GM19452 (cell line): ENCODE measurements at regions not wholly inside any gene's neighbourhood (a gene's known extent, or its start where the extent isn't known, plus 50 kb on each side); places are given as distances from the start of the nearest gene placed in this dataset.

Experiments
- ATAC-seq: cut with Tn5 transposase; IDR thresholded peaks from one replicate; pipeline ENCODE4 v1.9.1; 2021; ENCODE audit not compliant: unreplicated experiment

DNA sequence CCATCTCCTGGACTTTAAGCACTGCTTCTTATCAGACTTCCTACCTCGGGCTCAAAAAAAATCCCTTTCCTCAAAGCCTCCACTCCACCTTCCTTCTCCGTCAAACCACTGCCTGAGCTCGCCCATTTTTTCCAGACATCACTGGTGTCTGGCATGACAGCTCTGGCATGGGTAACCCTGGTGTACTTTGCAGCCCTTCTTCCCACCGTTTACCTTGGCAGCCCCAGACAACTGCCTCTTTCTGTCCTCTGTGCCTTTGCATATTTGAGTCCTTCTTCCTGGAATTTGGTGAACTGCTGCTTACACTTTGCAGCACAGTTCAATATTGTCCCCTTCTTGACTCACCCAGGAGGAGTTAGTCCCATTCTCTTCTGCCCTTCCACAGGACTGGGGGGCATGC, 144.6 kb upstream of the TBX20 start:
- ATAC-seq = no peak

DNA sequence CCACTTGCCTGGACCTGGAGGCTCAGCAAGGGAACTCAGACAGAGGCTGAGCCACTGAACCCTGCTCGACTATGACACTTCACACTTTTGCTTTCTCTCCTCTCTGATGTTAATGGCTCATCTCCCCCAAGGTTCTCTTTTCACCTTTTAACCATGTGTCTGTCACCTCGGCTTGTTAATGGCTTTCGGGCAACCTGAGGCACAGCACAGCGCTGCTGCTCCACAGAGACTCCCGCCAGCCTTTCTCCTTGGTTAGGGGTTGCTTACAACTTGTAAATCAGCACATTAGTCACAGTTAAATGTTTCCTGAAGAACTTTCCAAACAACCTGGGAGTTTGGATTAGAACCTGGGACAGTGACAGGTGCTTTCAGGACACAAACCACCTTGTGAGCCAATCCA, 136.2 kb upstream of the TBX20 start:
- no peak for ATAC-seq

DNA sequence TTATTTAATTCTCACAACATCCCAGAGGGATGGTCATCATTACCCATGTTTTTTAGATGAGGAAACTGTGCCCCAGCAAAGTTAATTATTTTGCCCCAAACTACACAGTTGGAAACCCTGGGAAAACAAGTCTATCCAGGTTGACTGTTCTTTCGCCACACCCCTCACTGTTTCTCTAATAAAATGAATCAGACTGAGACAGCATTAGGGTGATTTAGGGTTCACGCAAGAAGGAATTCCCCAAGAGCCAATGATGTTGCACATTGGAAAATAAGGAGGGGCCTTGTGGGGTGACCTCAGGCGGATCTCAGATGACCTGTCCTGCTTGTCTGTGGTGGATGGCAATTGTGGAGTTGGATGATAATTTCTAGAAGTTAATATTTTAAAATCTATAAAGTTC, 135.7 kb upstream of the TBX20 start:
- no peak for ATAC-seq

GRCh38 chr7:35386816-35387706, 133.2 kb upstream of the TBX20 start:
- no peak for ATAC-seq

GRCh38 chr7:35386082-35386815, 132.3 kb upstream of the TBX20 start:
- ATAC-seq = no peak

GRCh38 chr7:35384761-35385700, 131.1 kb upstream of the TBX20 start:
- ATAC-seq = no peak

DNA sequence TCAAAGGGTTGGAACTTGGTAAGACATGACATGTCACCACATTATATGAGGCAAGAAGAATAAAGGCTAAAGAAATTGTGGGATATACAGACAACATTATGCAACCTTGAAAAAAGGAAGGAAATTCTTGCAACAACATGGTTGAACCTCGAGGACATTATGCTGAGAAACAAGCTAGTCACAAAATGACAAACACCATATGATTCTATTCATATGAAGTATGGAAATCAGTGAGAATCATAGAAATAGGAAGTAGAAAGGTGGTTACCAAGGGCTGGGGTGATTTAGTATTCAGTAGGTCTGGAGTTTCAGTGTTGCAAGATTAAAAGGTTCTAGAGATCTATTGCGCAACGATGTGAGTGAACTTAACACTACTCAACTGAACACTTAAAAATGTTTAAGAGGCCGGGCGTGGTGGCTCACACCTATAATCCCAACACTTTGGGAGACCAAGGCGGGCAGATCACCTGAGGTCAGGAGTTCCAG, 126.9 kb upstream of the TBX20 start:
- no peak for ATAC-seq

- ATAC-seq = no peak
Observed at GRCh38 chr7:35379481-35379880, 125.6 kb upstream of the TBX20 start.

- ATAC-seq = no peak
Observed at GRCh38 chr7:35375516-35375915, 121.6 kb upstream of the TBX20 start.

DNA sequence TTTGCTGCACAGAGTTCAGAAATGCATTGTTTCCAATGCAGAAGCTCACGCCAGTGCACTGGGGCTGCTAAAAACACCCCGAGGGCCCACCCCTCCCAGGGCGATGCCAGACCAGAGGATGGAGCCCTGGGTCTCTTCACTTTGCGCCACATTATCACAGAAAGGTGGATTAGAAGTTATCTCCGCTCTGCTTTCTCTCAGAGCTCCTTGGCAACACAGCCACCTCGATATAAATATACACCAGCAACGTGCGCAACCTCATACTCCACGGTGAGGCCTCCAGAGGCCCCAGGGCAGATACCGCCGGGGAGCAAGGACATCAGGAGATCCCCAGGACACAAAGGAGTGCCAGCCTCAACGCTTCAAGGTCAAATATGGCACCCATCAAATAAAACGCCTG, 121.0 kb upstream of the TBX20 start:
- no peak for ATAC-seq

- ATAC-seq = no peak
Observed at GRCh38 chr7:35371221-35371620, 117.3 kb upstream of the TBX20 start.

DNA sequence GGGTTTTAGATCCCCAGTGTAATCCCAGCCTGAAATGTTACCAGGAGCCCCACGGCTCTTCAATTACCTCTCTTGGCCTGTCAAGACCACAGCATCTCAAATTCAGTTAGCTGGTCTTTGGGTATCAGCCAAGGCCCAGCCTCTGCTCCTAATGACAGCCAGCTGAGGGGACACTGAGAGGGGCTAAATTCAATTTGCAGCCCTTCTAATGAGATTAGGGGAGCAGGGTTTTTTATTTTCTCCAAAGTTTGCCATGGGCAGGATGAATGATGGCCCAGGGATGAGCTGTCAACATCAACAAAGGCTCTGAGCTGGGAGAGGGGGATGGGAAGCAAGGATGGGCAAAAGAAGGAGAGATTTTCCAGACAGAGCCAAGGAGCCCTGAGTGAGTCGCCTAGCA, 116.8 kb upstream of the TBX20 start:
- ATAC-seq = no peak

DNA sequence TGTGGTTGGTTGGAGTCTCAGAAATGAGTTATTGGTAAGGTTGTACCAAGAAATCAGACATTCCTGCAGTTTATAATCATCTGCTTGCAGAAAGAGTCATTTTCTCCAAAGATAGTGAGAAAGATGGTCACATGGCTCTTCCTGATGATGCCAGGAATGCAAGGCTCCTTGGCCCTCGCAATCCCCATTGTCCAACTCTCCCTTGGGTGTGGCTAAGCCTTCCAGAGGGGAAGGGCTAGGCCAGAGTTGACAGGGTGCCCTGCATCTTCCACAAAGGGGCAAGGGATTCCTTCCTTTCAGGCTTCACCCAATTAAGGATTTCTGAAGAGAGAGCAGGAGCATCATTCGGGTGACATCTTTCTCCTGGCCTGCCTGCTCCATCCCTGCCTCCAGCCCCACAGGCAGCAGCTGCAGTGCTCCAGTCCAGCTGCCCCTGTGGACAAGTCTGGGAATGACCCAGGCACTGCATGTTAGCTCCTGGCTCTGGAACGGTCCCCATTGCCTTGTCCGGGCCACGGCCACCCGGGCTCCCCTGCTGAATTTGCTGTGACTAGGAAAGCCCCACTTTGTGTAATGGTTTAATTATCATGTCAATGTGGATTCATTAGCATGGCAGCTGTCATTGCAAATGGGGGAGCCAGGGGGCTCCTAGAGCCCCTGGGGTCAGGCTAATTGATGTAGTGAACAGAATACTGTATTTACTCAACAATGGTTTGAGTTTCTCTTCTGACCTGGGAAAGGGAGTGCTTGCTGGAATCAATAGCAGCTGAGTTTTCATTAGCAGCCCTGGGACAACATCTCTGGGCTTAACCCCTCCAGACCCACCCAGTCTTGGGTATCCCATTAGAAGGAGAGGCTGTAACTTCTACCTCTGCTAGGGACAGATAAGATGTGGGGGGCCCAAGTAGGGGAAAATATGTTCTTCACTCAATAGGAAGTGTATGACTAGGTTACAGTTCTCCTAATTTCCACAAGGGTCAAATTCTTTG, 112.6 kb upstream of the TBX20 start:
- ATAC-seq = no peak

DNA sequence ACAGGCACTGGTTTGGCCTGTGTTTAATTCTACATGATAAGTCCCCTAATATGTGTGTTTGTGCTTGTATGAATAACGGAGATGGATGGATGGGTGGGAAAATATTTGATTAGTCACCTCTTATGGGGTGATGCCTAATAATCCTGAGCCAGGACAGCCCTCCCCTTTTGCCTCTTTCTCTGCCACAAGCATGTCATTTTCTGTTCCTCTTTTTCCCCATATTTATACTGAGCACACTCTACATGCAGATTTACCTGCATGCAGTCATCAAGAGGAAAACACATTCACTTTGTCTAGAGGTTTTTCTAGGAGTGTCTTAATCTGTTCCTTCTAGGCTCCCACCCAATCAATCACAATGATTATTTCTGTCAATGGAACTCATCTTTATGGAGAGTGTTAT, 111.6 kb upstream of the TBX20 start:
- no peak for ATAC-seq

GRCh38 chr7:35362341-35362740, 108.4 kb upstream of the TBX20 start:
- ATAC-seq = no peak

GRCh38 chr7:35359423-35359822, 105.5 kb upstream of the TBX20 start:
- ATAC-seq = no peak

- ATAC-seq = no peak
Observed at GRCh38 chr7:35356495-35356894, 102.6 kb upstream of the TBX20 start.

DNA sequence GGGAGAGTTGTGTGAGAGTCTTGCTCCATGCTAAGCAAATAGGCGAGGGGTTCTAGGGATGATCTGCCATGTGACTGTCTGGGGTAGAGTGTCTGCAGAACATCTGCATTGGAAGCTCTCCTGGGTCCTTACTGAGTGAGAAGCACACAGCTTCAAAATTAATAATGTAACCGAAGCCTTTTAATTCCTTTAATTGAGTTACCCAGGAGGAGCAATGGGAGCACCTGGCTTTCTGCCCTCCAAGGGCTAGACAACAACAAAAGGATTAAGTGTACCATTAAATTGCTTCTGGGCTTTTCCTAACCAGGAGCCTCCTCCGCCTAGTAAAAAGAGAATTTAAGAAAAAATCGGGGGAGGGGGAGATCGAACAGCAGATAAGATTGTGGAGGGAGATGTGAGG, 102.0 kb upstream of the TBX20 start:
- ATAC-seq = no peak

- no peak for ATAC-seq
Observed at GRCh38 chr7:35355199-35355598, 101.3 kb upstream of the TBX20 start.

DNA sequence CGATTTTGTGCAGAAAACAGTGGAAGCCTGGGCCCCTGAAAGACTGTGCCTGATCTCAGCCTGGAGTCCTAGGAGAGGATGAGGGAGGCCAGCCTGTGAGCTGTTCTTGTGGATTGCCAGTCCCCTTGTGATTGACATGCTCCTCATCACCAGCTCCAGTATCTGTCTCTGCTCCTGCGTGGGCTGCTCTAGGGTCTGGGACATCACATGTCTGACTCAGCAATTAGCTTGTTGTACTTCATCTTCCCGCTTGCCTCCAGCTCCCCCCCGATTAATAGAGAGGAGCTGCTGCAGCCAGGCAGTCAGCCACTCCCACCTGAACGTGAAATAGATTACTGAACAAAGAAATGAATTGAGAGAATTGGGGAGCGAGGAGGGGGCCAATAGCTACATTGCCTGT, 99.6 kb upstream of the TBX20 start:
- no peak for ATAC-seq
